ENCODE measurements at regions not wholly inside any gene's neighbourhood (a gene's known extent, or its start where the extent isn't known, plus 50 kb on each side); places are given as distances from the start of the nearest gene placed in this dataset.

DNA sequence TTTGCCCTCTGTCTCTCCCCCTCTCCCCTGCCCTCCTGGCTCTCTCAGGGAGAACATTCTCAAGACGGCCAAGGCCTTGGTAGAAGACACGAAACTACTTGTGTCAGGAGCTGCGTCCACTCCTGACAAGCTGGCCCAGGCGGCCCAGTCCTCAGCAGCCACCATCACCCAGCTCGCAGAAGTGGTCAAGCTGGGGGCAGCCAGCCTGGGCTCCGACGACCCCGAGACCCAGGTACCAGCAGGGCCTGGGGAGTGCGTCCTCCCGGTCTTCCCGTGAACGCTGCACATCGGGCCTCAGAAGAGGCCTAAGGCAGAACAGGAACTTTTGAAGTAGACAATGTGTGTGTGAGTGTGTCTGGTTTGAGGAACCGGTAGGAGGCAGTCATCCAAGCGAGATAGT, 245.4 kb upstream of the TPM1 start:
- H3K9ac ChIP-seq (ENCODE audit: low read depth in 1 of 2, low read length in 2 of 2), result no peak overlapping the region
- H3K27me3 ChIP-seq (ENCODE audit: control insufficient read depth in 4 of 4, insufficient read depth in 4 of 4, low read length in 3 of 4), result no peaks in the 10 kb centered on the region
- no peak overlapping the region for H3K4me3 ChIP-seq (ENCODE audit: low read depth in 1 of 3, low read length in 3 of 3)
- H3K27ac ChIP-seq (ENCODE audit: low read depth in 1 of 2, low read length in 2 of 2), result no peak overlapping the region
- peaks cover 0 to 7% (median 4%) of the 10 kb centered on the region in 4 donors for H3K4me1 ChIP-seq (ENCODE audit: control insufficient read depth in 4 of 4, insufficient read depth in 4 of 4, low read length in 3 of 4)
- no peaks in the 10 kb centered on the region for H3K36me3 ChIP-seq (ENCODE audit: control insufficient read depth in 4 of 4, insufficient read depth in 3 of 4, low read depth in 1 of 4, low read length in 3 of 4)
- no peak for DNase-seq (ENCODE audit: low spot score)
- TF ChIP-seq GABPA (IDR thresholded peaks at IDR 0.05 in 1 of 2, conservative IDR thresholded peaks at IDR 0.05 in 1 of 2) (no peak), RAD21 (IDR thresholded peaks at IDR 0.05) (no peak), FOXA2 (IDR thresholded peaks at IDR 0.05) (no peak), TAF1 (conservative IDR thresholded peaks at IDR 0.05) (no peak), NR2F2 (IDR thresholded peaks at IDR 0.05) (no peak), SP1 (IDR thresholded peaks at IDR 0.05) (no peak), REST (IDR thresholded peaks at IDR 0.05) (no peak), YY1 (IDR thresholded peaks at IDR 0.05) (no peak), JUND (IDR thresholded peaks at IDR 0.05) (no peak)
- TF ChIP-seq, protein P1, sequence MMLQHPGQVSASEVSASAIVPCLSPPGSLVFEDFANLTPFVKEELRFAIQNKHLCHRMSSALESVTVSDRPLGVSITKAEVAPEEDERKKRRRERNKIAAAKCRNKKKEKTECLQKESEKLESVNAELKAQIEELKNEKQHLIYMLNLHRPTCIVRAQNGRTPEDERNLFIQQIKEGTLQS (IDR thresholded peaks at IDR 0.05), result no peak
- no peaks in the 10 kb centered on the region for H3K9me3 ChIP-seq (ENCODE audit: control insufficient read depth in 4 of 4, low read length in 3 of 4)
- 95% methylated on average over 15 of the region's 15 CpGs for WGBS

- Histone ChIP-seq H3K27me3 (ENCODE audit: control insufficient read depth in 4 of 4, insufficient read depth in 4 of 4, low read length in 3 of 4) (no peaks in the 10 kb centered on the region), H3K27ac (ENCODE audit: low read depth in 1 of 2, low read length in 2 of 2) (no peak overlapping the region), H3K9ac (ENCODE audit: low read depth in 1 of 2, low read length in 2 of 2) (no peak overlapping the region), H3K9me3 (ENCODE audit: control insufficient read depth in 4 of 4, low read length in 3 of 4) (no peaks in the 10 kb centered on the region), H3K36me3 (ENCODE audit: control insufficient read depth in 4 of 4, insufficient read depth in 3 of 4, low read depth in 1 of 4, low read length in 3 of 4) (no peaks in the 10 kb centered on the region), H3K4me1 (ENCODE audit: control insufficient read depth in 4 of 4, insufficient read depth in 4 of 4, low read length in 3 of 4) (peaks cover 0 to 7% (median 4%) of the 10 kb centered on the region in 4 donors), H3K4me3 (ENCODE audit: low read depth in 1 of 3, low read length in 3 of 3) (no peak overlapping the region)
- TF ChIP-seq JUND (IDR thresholded peaks at IDR 0.05), result no peak
- no peak for TF ChIP-seq SP1 (IDR thresholded peaks at IDR 0.05)
- no peak for TF ChIP-seq FOXA1 (IDR thresholded peaks at IDR 0.05)
- TF ChIP-seq, protein P2, sequence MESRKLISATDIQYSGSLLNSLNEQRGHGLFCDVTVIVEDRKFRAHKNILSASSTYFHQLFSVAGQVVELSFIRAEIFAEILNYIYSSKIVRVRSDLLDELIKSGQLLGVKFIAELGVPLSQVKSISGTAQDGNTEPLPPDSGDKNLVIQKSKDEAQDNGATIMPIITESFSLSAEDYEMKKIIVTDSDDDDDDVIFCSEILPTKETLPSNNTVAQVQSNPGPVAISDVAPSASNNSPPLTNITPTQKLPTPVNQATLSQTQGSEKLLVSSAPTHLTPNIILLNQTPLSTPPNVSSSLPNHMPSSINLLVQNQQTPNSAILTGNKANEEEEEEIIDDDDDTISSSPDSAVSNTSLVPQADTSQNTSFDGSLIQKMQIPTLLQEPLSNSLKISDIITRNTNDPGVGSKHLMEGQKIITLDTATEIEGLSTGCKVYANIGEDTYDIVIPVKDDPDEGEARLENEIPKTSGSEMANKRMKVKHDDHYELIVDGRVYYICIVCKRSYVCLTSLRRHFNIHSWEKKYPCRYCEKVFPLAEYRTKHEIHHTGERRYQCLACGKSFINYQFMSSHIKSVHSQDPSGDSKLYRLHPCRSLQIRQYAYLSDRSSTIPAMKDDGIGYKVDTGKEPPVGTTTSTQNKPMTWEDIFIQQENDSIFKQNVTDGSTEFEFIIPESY (IDR thresholded peaks at IDR 0.05), result no peak
- TF ChIP-seq REST (IDR thresholded peaks at IDR 0.05), result no peak
- no peak for TF ChIP-seq RAD21 (IDR thresholded peaks at IDR 0.05)
- no peak for TF ChIP-seq NR2F2 (IDR thresholded peaks at IDR 0.05)
- TF ChIP-seq, protein P1 (IDR thresholded peaks at IDR 0.05), result no peak
- TF ChIP-seq MAX (IDR thresholded peaks at IDR 0.05), result no peak
- no peak for TF ChIP-seq RXRA (IDR thresholded peaks at IDR 0.05)
- no peak for TF ChIP-seq FOXA2 (IDR thresholded peaks at IDR 0.05)
- no peak for TF ChIP-seq TAF1 (conservative IDR thresholded peaks at IDR 0.05)
- TF ChIP-seq GABPA (IDR thresholded peaks at IDR 0.05 in 1 of 2, conservative IDR thresholded peaks at IDR 0.05 in 1 of 2), result no peak
- no peak for DNase-seq (ENCODE audit: low spot score)
- 96% methylated on average over 5 of the region's 5 CpGs for WGBS
Measured at GRCh38 chr15:62798536-62798935, 244.0 kb upstream of the TPM1 start.

All from liver (tissue), 7 donors.